ENCODE measurements at regions not wholly inside any gene's neighbourhood (a gene's known extent, or its start where the extent isn't known, plus 50 kb on each side); places are given as distances from the start of the nearest gene placed in this dataset.

GRCh38 chr11:81089242-81089641 lies 1644.4 kb downstream of the FAM181B start:
- DNase-seq: no peak

GRCh38 chr11:81080476-81080875 lies 1639.6 kb upstream of the TENM4 start:
- DNase-seq: no peak

GRCh38 chr11:81072273-81072672 lies 1631.4 kb upstream of the TENM4 start:
- no peak for DNase-seq

GRCh38 chr11:81071606-81072005 lies 1630.8 kb upstream of the TENM4 start:
- DNase-seq: no peak

GRCh38 chr11:81070948-81071347 lies 1630.1 kb upstream of the TENM4 start:
- no peak for DNase-seq

GRCh38 chr11:81059356-81059755 lies 1618.5 kb upstream of the TENM4 start:
- no peak for DNase-seq

GRCh38 chr11:81052344-81053158 lies 1611.7 kb upstream of the TENM4 start:
- DNase-seq: no peak

- DNase-seq: no peak
Measured at GRCh38 chr11:81039916-81040524, 1599.2 kb upstream of the TENM4 start.

GRCh38 chr11:81036168-81036870 lies 1595.5 kb upstream of the TENM4 start:
- DNase-seq: no peak

GRCh38 chr11:81033779-81034540 lies 1593.1 kb upstream of the TENM4 start:
- no peak for DNase-seq

- DNase-seq: no peak
Measured at GRCh38 chr11:81032906-81033305, 1592.1 kb upstream of the TENM4 start.

GRCh38 chr11:81030186-81030585 lies 1589.4 kb upstream of the TENM4 start:
- no peak for DNase-seq

- no peak for DNase-seq
Measured at GRCh38 chr11:81026032-81026431, 1585.2 kb upstream of the TENM4 start.

- no peak for DNase-seq
Measured at GRCh38 chr11:81022057-81022456, 1581.2 kb upstream of the TENM4 start.

- no peak for DNase-seq
Measured at GRCh38 chr11:81010631-81011030, 1569.8 kb upstream of the TENM4 start.

GRCh38 chr11:81007046-81007445 lies 1566.2 kb upstream of the TENM4 start:
- no peak for DNase-seq

- no peak for DNase-seq
Measured at GRCh38 chr11:81005595-81005994, 1564.8 kb upstream of the TENM4 start.

GRCh38 chr11:81004576-81004975 lies 1563.7 kb upstream of the TENM4 start:
- DNase-seq: no peak

- no peak for DNase-seq
Measured at GRCh38 chr11:81002374-81002773, 1561.5 kb upstream of the TENM4 start.

- DNase-seq: no peak
Measured at GRCh38 chr11:81000735-81001134, 1559.9 kb upstream of the TENM4 start.

GRCh38 chr11:81000334-81000733 lies 1559.5 kb upstream of the TENM4 start:
- no peak for DNase-seq

- DNase-seq: no peak
Measured at GRCh38 chr11:80995523-80995922, 1554.7 kb upstream of the TENM4 start.

- no peak for DNase-seq
Measured at GRCh38 chr11:80993536-80993935, 1552.7 kb upstream of the TENM4 start.

All from activated CD4-positive, alpha-beta T cell treated with anti-CD3 and anti-CD28 coated beads for 4 hours (primary cell).